AG09319 (cell line): ENCODE measurements at regions not wholly inside any gene's neighbourhood (a gene's known extent, or its start where the extent isn't known, plus 50 kb on each side); places are given as distances from the start of the nearest gene placed in this dataset.

Experiments
- DNase-seq: peaks from one replicate; pipeline ENCODE4 v3.0.0-alpha.2; 2010; ENCODE audit warnings: low read depth; ENCODE audit errors: extremely low read depth
- CTCF ChIP-seq: IDR thresholded peaks from 2 replicates; pipeline ENCODE4 v1.5.1; 2011; ENCODE audit warnings: low read depth, mild to moderate bottlenecking, inconsistent platforms, low read length, moderate library complexity

- no peak for TF ChIP-seq CTCF
- no peak for DNase-seq
Measured at GRCh38 chr4:126772662-126773061, 860.1 kb upstream of the INTU start.

- TF ChIP-seq CTCF = no peak
- no peak for DNase-seq
Measured at GRCh38 chr4:126775485-126776106, 857.2 kb upstream of the INTU start.

GRCh38 chr4:126776361-126776760 lies 856.4 kb upstream of the INTU start:
- no peak for DNase-seq
- TF ChIP-seq CTCF = no peak

- no peak for TF ChIP-seq CTCF
- peak; percentile 55 for DNase-seq
Measured at GRCh38 chr4:126777649-126778048, 855.1 kb upstream of the INTU start.

GRCh38 chr4:126778348-126778747 lies 854.4 kb upstream of the INTU start:
- no peak for DNase-seq
- no peak for TF ChIP-seq CTCF

GRCh38 chr4:126779001-126779400 lies 853.8 kb upstream of the INTU start:
- no peak for TF ChIP-seq CTCF

GRCh38 chr4:126779436-126780166 lies 853.2 kb upstream of the INTU start:
- no peak for TF ChIP-seq CTCF
- DNase-seq = no peak

More at GRCh38 chr4:126779001-126779400, 853.8 kb upstream of the INTU start:
- no peak for DNase-seq
